Gastroesophageal sphincter (tissue), 4 donors: ENCODE measurements at regions not wholly inside any gene's neighbourhood (a gene's known extent, or its start where the extent isn't known, plus 50 kb on each side); places are given as distances from the start of the nearest gene placed in this dataset.

Source experiments
- ATAC-seq: fragments of 150-250 bp; one replicate; pipeline ENCODE4 v1.9.1; 2016; ENCODE audit warnings: mild to moderate bottlenecking, moderate library complexity
- H3K27ac ChIP-seq, 4 donors: fragments of 200-600 bp; sonication (generic) in 3 of 4; 1 replicate in 3 of 4; 2 replicates in 1 of 4; pipeline ENCODE4 v1.5.1; 2016 to 2019
- H3K27me3 ChIP-seq: fragments of 200-600 bp; sonication (generic); one replicate; pipeline ENCODE4 v1.5.1; 2019
- H3K36me3 ChIP-seq, 2 donors: fragments of 200-600 bp; sonication (generic); one replicate each; pipeline ENCODE4 v1.5.1; 2019; ENCODE audit warnings: control low read depth in 1 of 2
- H3K4me1 ChIP-seq, 3 donors: fragments of 200-600 bp; sonication (generic); 1 replicate in 2 of 3; 2 replicates in 1 of 3; pipeline ENCODE4 v1.5.1; 2016 to 2019; ENCODE audit warnings: control low read depth in 2 of 3
- H3K4me3 ChIP-seq, 2 donors: fragments of 200-600 bp; sonication (generic); one replicate each; pipeline ENCODE4 v1.5.1; 2019; ENCODE audit warnings: mild to moderate bottlenecking in 1 of 2, moderate library complexity in 1 of 2
- H3K9me3 ChIP-seq, 3 donors: fragments of 200-600 bp; sonication (generic); one replicate each; pipeline ENCODE4 v1.5.1; 2017 to 2019; ENCODE audit warnings: control low read depth in 2 of 3
- EP300 ChIP-seq: sonication (generic); formaldehyde crosslinking; IDR thresholded peaks from one replicate; pipeline ENCODE4 v1.6.1; 2017; ENCODE audit warnings: antibody characterized with exemption, mild to moderate bottlenecking
- POLR2A ChIP-seq, 2 donors: fragments of 450-650 bp; IDR thresholded peaks; one replicate each; pipeline ENCODE4 v1.6.1; 2017; ENCODE audit warnings: antibody characterized with exemption in 2 of 2, mild to moderate bottlenecking in 2 of 2, moderate library complexity in 1 of 2
- POLR2AphosphoS5 ChIP-seq: sonication (generic); formaldehyde crosslinking; IDR thresholded peaks from one replicate; pipeline ENCODE4 v1.6.1; 2017; ENCODE audit warnings: antibody characterized with exemption
- WGBS, 2 donors: methylation state at CpG; one replicate each; pipeline ENCODE4 v1.1.5; 2018; ENCODE audit warnings: low coverage in 1 of 2; 5-methylcytosine and 5-hydroxymethylcytosine counted together
- TF ChIP-seq, protein P1 (sequence below), 4 experiments: fragments of 200-600 bp in 2 of 4; fragments of 450-650 bp in 2 of 4; sonication (generic) in 1 of 4; IDR thresholded peaks; one replicate each; pipeline ENCODE4 v1.5.1; 2017 to 2019; ENCODE audit warnings: antibody characterized with exemption in 4 of 4, mild to moderate bottlenecking in 2 of 4, moderate library complexity in 2 of 4

DNA sequence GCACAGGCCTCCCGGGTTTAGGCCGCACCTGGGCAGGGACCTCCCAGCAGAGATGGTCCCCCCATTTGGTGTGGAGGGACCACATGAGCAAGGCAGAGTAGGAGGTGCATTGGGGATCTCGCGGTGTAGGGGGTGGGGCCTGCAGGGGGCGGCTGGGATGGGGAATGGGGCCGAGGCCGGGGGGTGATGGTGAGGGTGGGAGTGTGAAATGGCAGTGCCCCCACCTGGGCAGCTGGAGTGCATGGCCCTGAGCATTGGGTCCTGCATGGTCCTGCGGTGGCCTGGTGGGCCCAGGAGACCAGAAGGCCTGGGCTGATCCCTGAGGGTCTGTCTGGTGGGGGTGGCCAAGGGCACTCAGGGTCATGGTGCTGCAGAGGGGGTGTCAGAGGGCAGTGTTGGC is 111.8 kb downstream of the KIF26A start:
- H3K4me3 ChIP-seq, result no peak overlapping the region
- peaks cover 0 to 20% (median 0%) of the 10 kb centered on the region in 3 donors for H3K9me3 ChIP-seq
- 86% methylated on average over 4 of the region's 8 CpGs; no CpG with 5 or more reads in 1 of the 2 donors for WGBS, 2 donors
- peaks cover 10% of the 10 kb centered on the region for H3K27me3 ChIP-seq
- ATAC-seq, result no peak
- no peaks in the 10 kb centered on the region for H3K36me3 ChIP-seq
- H3K27ac ChIP-seq, result no peak overlapping the region
- TF ChIP-seq POLR2AphosphoS5 (no peak), POLR2A (IDR thresholded peaks at IDR 0.05) (no peak), EP300 (no peak)
- TF ChIP-seq, protein P1, sequence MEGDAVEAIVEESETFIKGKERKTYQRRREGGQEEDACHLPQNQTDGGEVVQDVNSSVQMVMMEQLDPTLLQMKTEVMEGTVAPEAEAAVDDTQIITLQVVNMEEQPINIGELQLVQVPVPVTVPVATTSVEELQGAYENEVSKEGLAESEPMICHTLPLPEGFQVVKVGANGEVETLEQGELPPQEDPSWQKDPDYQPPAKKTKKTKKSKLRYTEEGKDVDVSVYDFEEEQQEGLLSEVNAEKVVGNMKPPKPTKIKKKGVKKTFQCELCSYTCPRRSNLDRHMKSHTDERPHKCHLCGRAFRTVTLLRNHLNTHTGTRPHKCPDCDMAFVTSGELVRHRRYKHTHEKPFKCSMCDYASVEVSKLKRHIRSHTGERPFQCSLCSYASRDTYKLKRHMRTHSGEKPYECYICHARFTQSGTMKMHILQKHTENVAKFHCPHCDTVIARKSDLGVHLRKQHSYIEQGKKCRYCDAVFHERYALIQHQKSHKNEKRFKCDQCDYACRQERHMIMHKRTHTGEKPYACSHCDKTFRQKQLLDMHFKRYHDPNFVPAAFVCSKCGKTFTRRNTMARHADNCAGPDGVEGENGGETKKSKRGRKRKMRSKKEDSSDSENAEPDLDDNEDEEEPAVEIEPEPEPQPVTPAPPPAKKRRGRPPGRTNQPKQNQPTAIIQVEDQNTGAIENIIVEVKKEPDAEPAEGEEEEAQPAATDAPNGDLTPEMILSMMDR (IDR thresholded peaks at IDR 0.05), result no peak
- H3K4me1 ChIP-seq, result no peaks in the 10 kb centered on the region

DNA sequence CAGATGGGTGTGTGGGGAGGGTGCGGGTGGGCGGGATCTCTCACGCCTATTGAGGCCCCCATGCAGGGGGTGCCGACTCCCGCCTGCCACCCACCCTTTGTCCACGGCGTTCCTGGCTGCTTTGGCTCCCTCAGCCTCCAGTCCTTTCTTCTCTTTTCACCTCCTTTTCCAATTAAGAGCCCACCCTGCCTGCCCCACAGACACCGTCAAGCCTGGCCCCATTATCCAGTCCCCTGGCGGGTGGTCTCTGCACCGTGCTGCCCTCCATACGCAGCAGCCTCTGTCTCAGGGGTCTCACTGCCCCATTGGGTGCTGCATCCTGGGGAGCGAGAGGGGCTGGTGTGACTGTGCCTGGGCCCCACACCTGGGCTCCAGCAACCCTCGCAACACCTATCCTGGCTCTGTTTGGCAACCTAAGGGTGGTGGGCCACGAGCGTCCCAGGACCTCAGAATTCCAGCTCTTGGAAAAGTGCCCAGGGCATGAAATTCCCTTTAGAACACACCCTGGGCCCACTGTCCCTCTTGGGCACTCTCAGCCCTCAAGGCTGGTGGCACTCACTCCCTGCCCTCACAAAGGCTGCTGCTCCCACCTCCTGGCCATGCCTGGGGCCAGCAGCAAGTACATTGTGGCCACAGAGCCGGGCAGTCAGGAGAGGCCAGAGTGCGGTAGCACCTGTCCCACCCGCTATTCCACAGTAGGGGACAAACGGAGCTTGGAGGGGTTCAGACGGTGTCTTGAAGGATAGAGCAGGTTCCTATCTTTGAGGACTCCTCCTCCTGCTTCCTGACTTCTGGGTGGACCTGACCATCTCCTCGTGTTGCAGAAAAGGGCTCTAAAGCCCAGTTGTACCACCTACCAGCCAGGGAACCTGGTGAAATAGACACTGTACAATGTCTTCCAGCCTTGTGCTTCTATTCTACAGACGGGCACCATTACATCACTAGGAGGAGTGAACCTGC is 114.1 kb downstream of the KIF26A start:
- no peaks in the 10 kb centered on the region for H3K9me3 ChIP-seq
- TF ChIP-seq POLR2AphosphoS5 (no peak), EP300 (no peak), POLR2A (IDR thresholded peaks at IDR 0.05) (no peak)
- TF ChIP-seq, protein P1 (IDR thresholded peaks at IDR 0.05), result no peak
- H3K27me3 ChIP-seq, result peaks cover 24% of the 10 kb centered on the region
- WGBS, 2 donors, result 60 to 80% methylated on average over 3 to 13 of the region's 22 CpGs
- H3K27ac ChIP-seq, result no peak overlapping the region
- no peak overlapping the region for H3K4me3 ChIP-seq
- H3K36me3 ChIP-seq, result no peaks in the 10 kb centered on the region
- no peak for ATAC-seq
- H3K4me1 ChIP-seq, result no peaks in the 10 kb centered on the region

DNA sequence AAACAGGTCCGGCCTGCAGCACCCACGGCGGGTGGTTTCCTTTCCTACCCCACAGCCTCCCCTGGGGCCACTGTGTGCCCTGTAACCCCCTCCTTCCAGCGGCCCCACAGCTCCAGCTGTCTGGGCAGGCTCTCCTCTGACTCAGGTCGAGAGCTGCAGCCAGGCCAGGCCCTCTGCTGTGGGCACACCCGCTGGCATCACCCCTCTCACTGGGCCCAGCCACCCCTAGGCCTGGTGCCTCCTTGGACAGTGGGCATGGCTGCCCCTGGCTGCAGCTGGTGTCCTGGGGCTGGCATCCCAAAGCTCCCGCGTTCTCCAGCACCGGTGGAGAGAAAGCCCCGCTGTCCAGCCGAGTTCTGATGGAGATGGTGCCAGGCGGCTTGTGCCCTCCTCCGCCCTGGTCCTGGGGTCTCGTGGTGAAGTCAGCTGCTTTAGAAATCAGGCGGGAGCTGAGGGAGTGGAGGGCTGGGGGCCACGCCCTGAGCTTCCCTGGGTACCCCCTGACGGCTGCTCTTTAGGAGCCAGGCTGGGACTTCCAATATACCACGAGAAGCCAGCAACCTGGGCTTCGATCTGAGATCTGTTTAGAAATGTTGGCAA is 114.9 kb downstream of the KIF26A start:
- Histone ChIP-seq H3K27me3 (peaks cover 26% of the 10 kb centered on the region), H3K9me3 (peaks cover 0 to under 1% (median 0%) of the 10 kb centered on the region in 3 donors), H3K27ac (no peak overlapping the region), H3K4me3 (no peak overlapping the region), H3K4me1 (no peaks in the 10 kb centered on the region), H3K36me3 (no peaks in the 10 kb centered on the region)
- no peak for TF ChIP-seq POLR2A (IDR thresholded peaks at IDR 0.05)
- TF ChIP-seq, protein P1 (IDR thresholded peaks at IDR 0.05), result no peak
- TF ChIP-seq EP300, result no peak
- no peak for TF ChIP-seq POLR2AphosphoS5
- 40% methylated on average over 1 of the region's 19 CpGs; no CpG with 5 or more reads in 1 of the 2 donors for WGBS, 2 donors
- ATAC-seq, result no peak

DNA sequence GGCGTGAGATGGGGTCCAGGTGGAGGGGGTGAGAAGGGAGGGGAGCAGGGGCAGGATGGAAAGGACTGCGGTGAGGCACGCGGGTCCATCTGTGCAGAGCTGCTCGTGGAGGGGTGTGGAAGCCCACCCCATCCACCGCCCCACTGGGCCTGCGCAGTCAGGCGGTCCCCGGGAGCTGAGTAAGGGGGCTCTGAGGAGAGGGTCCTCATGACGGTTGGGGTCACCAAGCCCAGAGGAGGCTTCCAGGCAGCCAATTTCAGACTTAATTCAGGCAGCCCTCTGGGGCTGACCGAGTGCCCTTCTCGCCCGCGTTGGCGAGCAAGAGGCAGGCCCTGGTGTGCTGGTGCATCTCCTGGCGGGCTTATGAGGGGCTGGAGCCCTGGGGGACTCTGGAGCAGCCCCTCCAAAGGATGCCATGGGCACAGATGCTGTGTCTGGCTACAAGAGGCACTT is 115.5 kb downstream of the KIF26A start:
- Histone ChIP-seq H3K27me3 (peaks cover 26% of the 10 kb centered on the region), H3K4me1 (no peaks in the 10 kb centered on the region), H3K9me3 (peaks cover 0 to 7% (median 0%) of the 10 kb centered on the region in 3 donors), H3K4me3 (no peak overlapping the region), H3K27ac (no peak overlapping the region), H3K36me3 (no peaks in the 10 kb centered on the region)
- WGBS, 2 donors, result 62 to 73% methylated on average over 3 to 10 of the region's 16 CpGs
- TF ChIP-seq POLR2A (IDR thresholded peaks at IDR 0.05), result no peak
- no peak for TF ChIP-seq EP300
- TF ChIP-seq POLR2AphosphoS5, result no peak
- TF ChIP-seq, protein P1 (IDR thresholded peaks at IDR 0.05), result no peak
- no peak for ATAC-seq
